T-helper 9 cell (primary cell): ENCODE measurements at regions not wholly inside any gene's neighbourhood (a gene's known extent, or its start where the extent isn't known, plus 50 kb on each side); places are given as distances from the start of the nearest gene placed in this dataset.
"Not testable (repeated sequence)": the region's sequence is repeated elsewhere in the genome, so short reads cannot be mapped to it uniquely, and the experiment has no call there.

Experiments used
- DNase-seq: peaks from one replicate; pipeline ENCODE4 v3.0.0-alpha.2; 2020

DNA sequence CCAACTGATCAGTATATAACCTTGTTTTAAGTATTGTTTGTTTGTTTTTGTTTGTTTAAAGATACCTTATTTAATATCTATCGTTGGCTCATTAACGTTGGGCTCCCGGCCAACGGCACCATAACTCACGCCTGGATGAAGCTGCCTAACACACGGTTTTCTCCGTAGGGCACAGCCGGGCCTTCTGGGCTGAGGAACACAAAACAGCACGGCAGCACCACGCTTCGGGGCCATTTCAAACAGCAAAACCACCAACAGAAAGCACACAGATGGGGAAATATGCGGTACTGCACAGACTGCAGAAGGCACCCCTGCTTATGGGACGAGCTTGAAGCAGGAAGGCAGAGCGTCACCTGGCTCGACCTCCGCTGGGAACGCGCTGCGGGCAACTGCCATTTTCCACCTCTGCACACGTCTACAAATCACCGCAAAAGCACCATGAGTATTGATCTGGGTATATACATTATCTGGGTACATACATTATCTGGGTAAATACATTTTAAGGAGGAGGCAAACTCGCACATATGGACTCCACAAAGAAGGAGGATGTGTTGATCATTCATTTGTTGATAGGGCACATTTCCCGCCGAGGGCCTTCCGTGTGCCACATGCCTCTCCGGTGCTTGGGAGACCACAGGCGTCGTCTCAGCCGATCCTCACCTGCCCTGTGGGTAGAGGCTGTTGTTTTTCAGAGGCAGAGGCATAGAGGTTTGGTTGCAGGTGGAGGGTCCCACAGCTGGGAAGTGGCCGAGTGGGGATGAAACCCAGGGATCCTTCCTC, 123.7 kb upstream of the ATP2B2 start:
- DNase-seq, result no peak

DNA sequence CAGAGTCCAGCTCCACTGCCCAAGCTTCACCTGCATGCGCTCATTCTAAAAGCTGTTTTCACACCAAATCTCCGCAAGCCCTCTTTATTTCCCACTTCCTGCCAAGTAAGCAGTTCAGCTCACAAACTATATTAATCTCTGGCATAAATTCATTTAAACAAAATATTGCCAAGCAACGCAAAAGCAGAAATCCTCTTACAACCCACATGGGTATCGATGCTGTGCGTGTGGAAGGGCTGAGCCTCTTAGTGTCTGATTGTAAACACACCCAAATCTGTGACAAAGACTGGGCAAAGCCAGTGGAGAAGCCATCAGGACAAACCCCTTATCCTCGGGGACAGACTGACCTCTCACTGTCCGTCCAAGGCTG, 124.3 kb upstream of the ATP2B2 start:
- DNase-seq, result no peak

DNA sequence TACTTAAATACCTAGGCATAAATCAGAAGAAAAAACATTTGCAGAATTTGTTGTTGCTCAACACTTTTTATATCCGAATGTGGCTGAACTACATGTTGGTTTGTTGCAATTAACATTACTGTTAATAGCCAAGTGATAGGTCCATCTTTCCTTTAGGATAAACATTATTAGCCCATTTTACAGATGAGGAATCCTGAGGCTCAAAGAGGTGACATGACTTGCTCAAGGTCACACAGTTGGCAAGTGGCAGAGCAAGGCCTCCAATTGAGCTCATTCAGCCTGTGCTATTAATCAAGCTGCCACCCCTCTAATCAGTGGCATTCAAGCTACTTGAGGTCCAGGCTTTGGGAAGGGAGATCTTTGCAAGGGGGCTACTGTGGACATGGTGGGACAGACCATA, 125.8 kb upstream of the ATP2B2 start:
- no peak for DNase-seq

DNA sequence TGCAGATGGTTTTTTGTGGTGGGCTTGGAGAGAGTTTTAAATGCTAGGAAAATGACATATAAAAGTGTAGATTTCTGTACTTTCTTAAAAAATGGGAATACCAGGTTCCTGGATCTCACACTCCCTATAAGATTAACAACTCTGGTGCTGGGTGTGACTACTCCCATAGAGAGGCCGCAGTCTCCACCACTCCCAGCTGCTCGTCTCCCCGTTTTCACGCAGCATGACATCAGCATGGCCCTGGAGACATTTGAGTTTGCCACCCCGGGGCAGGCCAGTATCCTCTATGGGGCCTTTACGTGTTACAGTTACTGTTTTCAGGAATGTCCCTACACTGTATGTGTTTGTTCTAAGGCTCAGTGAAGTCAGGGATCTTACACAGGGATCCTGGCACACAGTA, 126.7 kb upstream of the ATP2B2 start:
- no peak for DNase-seq

DNA sequence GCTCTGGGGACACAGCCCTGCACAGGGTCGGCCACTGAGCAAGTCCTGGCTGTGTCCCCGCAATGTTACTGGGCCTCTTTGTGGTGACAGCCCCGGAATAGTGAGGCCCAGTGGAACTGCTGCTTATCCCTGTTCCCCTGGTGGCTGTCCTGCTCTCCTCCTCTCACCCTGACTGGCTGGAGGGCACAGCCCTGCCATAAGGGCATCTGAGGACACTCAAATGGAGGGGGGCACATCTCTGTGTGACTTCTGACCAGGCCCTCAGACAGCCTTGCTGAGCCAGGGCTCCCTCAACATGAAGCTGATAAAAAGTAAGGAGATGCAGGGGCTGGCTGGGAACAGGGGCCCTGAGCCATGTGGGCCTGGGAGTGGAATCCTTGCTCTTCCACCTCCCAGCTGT, 127.4 kb upstream of the ATP2B2 start:
- DNase-seq, result no peak

DNA sequence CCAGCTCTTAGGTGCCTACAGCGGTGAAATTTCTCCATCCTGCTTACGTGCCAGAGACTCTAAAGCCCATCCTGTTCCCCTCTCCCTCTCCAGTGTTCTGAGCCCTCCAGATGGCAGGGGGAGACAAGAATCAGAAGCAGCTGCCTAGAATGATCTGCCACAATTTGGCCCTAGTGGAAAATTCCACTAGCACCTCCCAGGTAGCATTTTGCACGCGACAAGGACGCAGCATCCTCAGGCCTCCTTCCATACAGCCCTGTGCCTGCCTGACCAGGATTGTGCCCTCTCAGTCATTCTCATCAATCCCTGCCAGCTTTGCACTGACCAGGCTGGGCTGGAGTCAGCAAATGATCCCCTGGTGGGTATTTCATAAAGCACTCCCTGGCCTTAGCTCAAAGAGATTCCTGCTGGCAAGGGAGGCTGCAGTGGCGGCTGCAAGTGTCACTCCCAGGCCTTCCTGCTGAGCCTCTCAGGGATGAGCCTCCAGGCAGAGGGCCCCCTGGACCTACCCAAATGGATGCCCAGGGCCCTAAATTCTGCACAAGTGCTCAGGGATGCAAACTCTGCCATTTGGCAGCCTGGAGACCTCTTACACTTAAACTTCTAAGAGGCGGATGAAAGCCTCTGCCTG, 130.2 kb upstream of the ATP2B2 start:
- no peak for DNase-seq

DNA sequence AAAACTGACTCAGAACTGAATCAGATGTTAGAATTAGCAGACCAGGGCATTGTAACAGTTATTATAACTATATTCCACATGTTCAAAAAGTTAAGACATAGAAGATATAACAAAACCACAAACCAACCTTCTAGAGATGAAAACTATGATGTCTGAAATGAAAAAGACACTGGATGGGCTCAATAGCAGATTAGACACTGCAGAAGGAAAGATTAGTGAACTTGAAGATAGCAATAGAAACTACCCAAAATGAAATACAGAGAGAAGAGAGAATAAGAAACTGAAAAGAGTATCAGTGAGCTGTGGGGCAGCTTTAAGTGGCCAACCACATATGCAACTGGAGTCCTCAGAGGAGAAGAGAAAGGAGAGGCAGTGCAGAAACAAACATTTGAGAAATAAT, 132.0 kb upstream of the ATP2B2 start:
- no peak for DNase-seq

DNA sequence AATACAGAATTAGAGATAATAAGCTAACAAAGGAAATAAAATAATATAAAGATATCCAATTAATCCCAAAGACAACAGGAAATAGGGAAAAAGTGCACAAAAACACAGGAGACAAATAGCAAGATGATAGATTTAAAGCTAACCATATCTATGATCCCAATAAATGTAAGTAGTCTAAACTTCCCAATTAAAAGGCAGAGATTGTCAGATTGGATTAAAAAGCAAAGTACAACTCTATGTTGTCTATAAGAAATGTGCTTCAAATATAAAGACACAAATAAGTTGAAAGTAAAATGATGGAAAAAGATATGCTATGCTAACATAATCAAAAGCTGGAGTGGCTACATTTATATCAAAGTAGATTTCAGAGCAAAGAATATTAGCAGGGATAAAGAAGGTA, 133.1 kb upstream of the ATP2B2 start:
- no peak for DNase-seq

DNA sequence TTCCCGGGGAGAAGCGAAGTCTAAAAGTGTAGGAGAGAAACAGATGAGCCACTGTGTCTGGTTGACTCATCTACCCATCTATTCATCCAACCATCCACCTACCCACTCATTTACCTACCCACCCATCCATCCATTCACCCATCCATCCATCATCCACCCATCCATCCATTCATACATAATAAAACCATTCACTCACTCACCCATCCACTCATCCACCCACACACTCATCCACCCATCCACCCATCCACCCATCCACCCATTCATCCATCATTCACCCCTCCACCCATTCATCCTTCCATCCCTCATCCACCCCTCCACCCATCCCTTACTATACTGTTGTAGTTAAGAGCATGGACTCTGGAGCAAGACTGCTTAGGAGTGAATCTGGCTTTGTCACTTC, 136.4 kb upstream of the ATP2B2 start:
- no peak for DNase-seq

DNA sequence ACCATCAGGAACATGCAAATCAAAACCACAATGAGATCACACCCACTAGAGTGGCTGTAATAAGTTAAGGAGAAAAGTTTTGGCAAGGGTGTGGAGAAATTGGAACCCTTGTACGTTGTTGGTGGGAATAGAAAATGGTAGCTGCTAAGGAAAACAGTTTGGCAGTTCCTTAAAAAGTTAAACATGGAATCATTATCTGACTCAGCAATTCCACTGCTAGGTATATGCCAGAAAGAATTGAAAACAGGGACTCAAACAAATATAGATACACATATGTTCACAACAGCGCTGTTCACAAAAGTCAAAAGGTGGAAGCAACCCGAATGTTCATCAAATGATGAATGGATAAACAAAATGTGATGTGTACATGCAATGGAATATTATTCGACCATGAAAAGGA, 138.8 kb upstream of the ATP2B2 start:
- DNase-seq, result no peak

DNA sequence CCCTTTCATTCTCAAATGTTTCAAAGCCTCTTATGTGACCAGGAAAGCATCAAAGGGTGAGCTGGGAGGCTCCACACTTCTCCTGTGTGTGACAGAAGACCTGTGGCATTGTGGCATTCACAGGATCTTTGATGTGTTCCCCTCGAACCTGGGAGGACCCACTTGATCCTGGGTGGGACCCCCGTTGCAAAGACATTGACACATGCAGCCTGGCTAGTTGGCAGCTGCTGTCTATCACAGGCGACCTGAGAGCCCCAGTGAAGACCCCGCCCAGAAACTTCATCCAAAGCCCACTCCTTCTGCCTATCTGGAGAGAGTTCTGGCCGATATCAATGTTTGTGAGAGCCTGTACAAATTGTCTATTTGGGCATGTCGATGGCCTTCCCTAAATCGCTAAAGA, 140.4 kb upstream of the ATP2B2 start:
- DNase-seq, result no peak

DNA sequence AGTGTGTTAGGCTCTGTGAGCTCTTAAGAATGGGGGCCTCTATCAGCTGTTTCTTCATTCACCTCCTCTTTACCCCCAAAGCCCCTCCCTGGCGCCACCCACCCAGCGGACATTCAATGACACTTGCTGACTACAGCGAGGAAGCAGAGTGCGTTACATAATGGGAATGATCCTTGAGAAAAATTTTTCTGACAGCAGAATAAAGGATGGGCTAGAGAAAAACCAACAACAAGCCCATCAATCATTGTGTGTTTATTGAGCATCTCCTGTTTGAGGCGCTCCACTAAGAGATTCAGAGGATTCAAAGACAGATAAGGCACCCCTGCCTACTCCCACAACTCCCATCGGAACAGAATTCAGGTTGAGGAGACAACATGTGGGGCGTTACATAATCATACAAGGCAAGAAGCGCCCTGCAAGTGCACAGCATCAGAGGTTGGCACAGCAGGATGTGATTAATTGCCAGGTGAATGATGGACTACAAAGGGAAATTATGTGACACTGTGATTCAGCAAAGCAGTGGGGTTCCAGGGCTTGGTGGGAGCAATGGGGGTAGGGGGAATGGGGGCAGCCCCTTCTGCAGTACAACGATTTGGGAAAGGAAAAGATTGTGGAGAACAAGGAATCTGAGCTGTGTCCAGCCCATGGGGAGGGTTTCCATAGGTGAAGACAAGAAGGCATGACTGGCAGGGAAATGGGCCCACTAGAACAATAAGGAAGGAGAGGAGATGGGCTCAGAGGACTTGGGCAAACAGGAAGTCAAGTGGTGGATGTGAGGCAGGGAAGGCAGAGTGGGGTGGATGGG, 141.3 kb upstream of the ATP2B2 start:
- no peak for DNase-seq

DNA sequence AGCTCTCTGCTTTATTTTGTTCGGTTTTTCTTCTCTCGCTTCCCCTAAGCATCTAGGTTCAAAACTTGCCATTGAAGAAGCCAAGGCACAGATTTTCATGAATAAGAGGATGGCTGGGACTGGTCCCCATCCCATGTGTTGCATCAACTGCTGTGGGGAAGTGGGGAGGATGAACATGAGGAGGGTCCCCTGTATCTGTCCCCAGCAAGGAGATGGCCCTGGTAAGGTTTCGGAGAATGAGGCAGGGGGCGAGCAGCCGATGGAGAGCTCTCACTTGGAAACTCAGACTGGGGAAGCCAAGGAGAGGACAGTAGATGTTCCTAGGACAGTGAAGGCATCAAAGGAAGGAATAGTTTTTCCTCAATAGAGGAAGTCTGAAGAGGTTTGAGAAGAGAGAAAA, 142.0 kb upstream of the ATP2B2 start:
- no peak for DNase-seq

DNA sequence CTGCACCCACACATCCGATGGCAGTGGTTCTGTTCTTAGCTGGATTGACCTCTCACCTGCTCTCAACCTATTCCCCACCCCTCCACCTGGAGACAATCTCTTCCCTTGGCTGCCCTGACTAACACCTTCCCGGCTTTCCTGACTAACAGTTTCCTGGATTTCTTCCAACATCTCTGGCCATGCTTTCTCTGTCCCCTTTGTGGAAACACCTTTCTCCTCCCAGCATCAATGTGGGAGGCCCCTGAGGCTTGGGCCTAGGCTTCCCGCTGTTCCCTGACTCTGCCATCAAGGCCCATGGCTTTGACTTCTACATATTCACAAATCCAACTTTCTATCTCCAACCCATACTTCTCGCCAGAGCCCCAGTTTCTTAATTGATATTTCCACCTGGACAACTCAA, 142.8 kb upstream of the ATP2B2 start:
- no peak for DNase-seq

DNA sequence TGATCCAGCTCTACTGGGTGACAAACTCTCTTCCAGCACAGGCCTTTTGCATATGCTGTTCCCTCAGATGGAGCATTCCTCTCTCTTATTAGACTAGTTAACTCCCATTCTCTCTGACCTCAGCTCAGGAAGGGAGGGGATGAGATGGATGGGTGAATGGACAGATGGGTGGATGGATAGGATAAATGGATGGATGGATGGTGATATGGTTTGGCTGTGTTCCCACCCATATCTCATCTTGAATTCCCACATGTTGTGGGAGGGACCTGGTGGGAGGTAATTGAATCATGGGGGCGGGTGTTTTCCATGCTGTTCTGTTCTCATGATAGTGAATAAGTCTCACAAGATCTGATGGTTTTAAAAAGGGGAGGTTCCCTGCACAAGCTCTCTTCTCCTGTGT, 144.1 kb upstream of the ATP2B2 start:
- DNase-seq, result not testable (repeated sequence)

DNA sequence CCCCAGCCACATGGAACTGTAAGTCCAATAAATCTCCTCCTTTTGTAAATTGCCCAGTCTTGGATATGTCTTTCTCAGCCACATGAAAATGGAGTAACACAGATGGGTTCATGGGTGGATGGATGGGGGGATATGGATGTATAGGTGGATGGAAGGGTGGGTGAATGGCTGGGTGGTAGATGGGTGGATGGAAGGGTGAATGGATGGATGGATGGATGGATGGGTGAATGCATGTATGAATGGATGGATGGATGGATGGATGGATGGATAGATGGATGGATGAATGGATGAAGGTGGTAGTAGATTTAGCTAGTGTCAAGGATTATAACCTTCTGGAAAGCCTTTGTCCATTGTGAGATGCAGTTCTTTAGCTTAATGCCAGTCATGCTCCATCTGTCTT, 146.1 kb upstream of the ATP2B2 start:
- no peak for DNase-seq

DNA sequence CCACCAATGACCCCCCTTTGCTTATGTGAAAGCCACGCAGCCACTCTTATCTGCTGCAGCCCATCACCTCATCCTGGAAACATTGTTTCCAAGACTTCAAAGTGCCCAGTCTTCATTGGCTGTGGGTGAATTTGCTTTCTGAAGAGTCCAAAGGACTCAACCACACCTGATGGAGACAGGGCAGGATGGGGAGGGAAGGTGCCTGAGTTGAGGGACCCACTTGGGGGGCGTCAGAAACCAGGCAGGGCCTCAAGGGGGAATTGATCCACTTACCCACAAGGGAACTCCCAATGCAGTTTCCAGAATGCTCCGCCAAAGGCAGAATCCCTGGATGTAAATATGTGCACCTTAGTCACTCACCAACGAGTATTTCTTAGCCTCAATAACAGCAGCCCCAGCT, 147.9 kb upstream of the ATP2B2 start:
- DNase-seq, result no peak

DNA sequence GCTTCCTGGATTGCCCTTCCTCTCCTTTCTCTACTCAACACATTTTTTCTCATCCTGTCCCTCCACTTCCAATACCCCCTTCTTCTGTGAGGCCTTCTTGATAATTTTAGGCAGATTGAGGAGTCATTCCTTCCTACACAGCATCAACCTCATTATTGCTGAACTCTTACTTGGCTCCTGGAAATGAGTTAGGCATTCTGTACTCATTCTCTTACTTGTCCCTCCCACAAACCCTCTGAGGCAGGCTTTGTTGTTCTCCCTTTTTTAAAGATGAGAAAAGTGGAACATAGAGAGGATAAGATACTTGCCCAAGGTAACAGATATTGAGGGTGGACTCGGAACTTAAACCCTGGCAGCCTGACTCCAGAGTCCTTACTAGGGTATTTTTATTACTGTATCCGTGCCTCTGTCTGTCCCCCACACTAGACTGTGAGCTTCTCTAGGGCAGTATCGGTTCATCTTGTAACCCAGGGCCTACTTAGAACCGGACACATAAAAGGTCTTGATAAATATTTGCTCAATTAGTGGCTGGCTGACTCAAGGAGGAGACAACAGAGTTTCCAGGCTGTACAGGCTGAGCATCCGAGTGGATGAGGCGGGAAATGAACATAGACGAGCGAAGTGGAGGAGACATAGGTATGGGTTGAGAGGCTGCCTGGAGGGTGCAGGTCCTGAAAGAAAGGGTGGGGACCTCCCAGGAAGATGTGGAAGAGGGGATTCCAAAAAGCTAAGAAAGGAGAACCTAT, 148.7 kb upstream of the ATP2B2 start:
- DNase-seq, result no peak

DNA sequence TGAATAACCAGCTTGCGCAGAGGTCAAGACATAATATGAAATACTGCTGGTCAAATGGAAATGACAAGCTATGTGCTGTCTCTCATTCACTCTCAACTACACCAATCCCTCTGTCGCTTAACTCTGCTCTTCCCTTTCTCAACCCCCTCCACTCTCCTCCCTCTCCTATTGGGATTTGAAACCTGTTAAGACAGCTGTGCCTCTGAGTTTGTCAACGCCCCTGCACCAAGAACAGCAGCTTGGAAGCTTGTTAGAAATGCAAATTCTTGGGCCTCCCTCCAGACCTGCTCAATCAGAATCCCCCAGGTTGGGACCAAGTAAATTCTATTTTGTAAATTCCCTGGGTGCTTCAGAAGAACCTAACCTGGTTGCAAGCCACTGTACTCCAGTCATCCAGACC, 149.7 kb upstream of the ATP2B2 start:
- DNase-seq, result no peak

DNA sequence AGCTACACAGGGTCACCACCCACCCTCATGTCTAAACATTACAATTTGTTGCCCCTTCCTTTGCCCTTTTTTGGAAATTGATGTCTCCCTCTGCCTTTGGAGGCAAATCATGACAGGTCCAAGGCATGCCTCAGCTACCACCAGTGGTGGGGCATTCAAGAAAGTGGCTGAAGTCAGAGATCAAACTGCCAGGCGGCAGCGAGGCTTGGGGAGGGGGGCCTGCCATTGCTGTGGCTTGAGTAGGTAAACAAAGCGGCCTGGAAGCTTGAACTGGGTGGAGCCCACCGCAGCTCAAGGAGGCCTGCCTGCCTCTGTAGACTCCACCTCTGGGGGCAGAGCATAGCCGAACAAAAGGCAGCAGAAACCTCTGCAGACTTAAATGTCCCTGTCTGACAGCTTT, 152.0 kb upstream of the ATP2B2 start:
- DNase-seq, result not testable (repeated sequence)

DNA sequence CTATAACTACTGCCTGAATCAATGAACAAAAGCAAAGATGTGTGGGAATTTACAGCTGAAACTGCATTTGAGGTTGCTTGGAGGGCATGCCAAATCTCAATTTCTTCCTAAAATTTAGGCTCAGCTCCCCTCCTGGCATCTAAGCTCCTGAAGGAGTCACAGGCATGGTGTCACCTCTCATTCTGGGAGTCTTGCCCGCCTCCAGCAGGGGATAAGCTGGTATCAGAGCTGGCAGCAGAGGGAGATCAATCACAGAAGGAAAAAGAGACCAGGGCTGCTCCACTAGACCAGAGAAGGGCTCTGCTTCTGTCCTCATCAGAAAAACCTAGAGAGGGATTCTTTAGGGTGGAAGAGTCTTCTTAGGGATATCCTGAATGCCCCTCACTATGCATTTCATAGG, 150.4 kb upstream of the SLC6A11 start:
- no peak for DNase-seq

DNA sequence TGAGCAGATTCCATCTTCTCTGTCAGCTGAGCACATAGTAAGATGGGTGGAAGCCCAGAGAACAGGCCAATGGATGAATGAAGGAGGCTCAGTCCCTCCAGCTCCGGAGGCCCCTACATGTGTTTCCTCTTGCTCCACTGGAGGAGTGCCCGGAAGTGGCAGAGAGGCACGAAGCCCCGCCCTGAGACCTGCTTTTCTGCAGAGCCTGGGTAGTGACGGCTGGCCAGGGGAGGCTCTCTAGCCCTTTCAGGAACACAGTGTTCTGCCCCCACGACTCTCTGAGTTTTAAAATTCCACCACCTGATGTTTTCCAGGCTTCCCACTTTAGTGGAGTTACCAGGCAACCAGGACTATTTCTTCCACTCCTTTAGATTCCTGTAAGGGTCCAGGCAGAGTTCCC, 149.4 kb upstream of the SLC6A11 start:
- no peak for DNase-seq

DNA sequence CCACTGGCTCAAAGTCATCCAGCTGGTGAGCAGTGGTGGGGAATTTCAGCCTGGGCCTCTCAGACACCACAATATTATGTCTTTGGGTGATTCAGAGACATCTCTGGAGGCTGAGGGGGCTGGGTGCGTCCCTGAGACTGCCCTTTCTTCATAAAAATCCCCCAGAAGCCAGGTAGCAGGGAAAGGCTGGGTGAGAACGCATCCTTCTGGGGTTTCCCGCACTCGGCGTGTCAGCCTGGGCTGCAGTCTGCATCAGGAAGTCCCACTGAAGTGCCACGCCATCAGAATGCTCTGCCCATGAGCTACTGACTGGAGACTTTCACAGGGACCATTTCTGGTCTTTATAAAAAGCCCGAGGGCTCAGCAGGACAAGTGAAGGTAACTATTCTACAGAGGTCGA, 148.8 kb upstream of the SLC6A11 start:
- DNase-seq, result no peak
